Naive thymus-derived CD8-positive, alpha-beta T cell (primary cell): ENCODE measurements at regions not wholly inside any gene's neighbourhood (a gene's known extent, or its start where the extent isn't known, plus 50 kb on each side); places are given as distances from the start of the nearest gene placed in this dataset.
"Not testable (repeated sequence)": the region's sequence is repeated elsewhere in the genome, so short reads cannot be mapped to it uniquely, and the experiment has no call there.

Experiments used
- ATAC-seq, 2 donors: fragments of 150-1000 bp; cut with Tn5 transposase in 1 of 2; sonication (Bioruptor Pico), chemical (Tn5 transposase) in 1 of 2; 1 replicate in 1 of 2; 2 replicates in 1 of 2; pipeline ENCODE4 v1.10.0; 2021; ENCODE audit warnings: mild to moderate bottlenecking in 2 of 2, moderate library complexity in 2 of 2
- POLR2A ChIA-PET: fragments of 350-600 bp; sonication (Branson Sonifier 250); formaldehyde crosslinking; loops from one replicate; lab custom pipeline; 2021; ENCODE audit warnings: antibody characterized with exemption; lab: Charles Lee
- DNase-seq, 10 donors: peaks; one replicate each; pipeline versions ENCODE4 v3.0.0 to v3.0.0-alpha.2; 2020 to 2022
- H3K27ac Mint-ChIP-seq, 10 donors: one replicate each; pipeline ENCODE4 v1.8.0; 2020 to 2022; ENCODE audit warnings: mild to moderate bottlenecking in 10 of 10, mixed read lengths in 10 of 10, moderate library complexity in 4 of 10, inconsistent platforms in 1 of 10
- H3K27me3 Mint-ChIP-seq, 5 donors: one replicate each; pipeline ENCODE4 v1.8.0; 2021 to 2022; ENCODE audit warnings: mixed read lengths in 5 of 5
- H3K36me3 Mint-ChIP-seq, 3 donors: one replicate each; pipeline ENCODE4 v1.8.0; 2020 to 2022; ENCODE audit warnings: mixed read lengths in 3 of 3, mild to moderate bottlenecking in 2 of 3, inconsistent platforms in 1 of 3
- H3K4me1 Mint-ChIP-seq, 4 donors: one replicate each; pipeline ENCODE4 v1.8.0; 2021 to 2022; ENCODE audit warnings: mixed read lengths in 4 of 4
- H3K4me3 Mint-ChIP-seq, 10 donors: one replicate each; pipeline ENCODE4 v1.8.0; 2020 to 2022; ENCODE audit warnings: mild to moderate bottlenecking in 10 of 10, mixed read lengths in 10 of 10, moderate library complexity in 6 of 10, inconsistent platforms in 1 of 10
- H3K9me3 Mint-ChIP-seq, 9 donors: one replicate each; pipeline ENCODE4 v1.8.0; 2020 to 2022; ENCODE audit warnings: mixed read lengths in 9 of 9, mild to moderate bottlenecking in 3 of 9, inconsistent platforms in 1 of 9, moderate library complexity in 1 of 9

GRCh38 chr14:19204827-19205226, 229.3 kb downstream of the POTEG start:
- H3K4me3 Mint-ChIP-seq, H3K36me3 Mint-ChIP-seq, DNase-seq, ATAC-seq, POLR2A ChIA-PET, H3K27me3 Mint-ChIP-seq, H3K9me3 Mint-ChIP-seq, H3K4me1 Mint-ChIP-seq: not testable (repeated sequence)
- H3K27ac Mint-ChIP-seq: peak overlapping the region in 1 of 10 donors; percentile 26

DNA sequence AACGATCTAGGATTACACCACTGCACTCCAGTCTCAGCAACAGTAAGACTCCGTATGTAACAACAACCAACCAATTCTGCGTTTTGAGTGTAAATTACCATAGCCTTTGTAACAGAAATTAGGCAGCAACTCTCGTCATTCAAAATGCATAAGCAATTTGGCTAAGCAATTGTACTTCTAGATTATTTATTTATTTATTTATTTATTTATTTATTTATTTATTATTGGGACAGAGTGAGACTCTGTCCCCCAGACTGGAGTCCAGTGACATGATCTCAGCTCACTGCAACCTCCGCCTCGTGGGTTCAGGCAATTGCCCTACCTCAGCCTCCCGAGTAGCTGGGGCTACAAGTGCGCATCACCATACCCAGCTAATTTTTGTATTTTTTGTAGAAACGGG, 217.7 kb downstream of the POTEG start:
- H3K9me3 Mint-ChIP-seq, H3K4me3 Mint-ChIP-seq, H3K36me3 Mint-ChIP-seq, DNase-seq, POLR2A ChIA-PET, H3K4me1 Mint-ChIP-seq, ATAC-seq, H3K27me3 Mint-ChIP-seq, H3K27ac Mint-ChIP-seq: not testable (repeated sequence)

GRCh38 chr14:19219423-19219822, 214.7 kb downstream of the POTEG start:
- POLR2A ChIA-PET, H3K27ac Mint-ChIP-seq, H3K27me3 Mint-ChIP-seq, H3K9me3 Mint-ChIP-seq, H3K36me3 Mint-ChIP-seq, ATAC-seq, H3K4me3 Mint-ChIP-seq, H3K4me1 Mint-ChIP-seq: not testable (repeated sequence)
- peak in 1 of 10 donors; percentile 36 for DNase-seq

DNA sequence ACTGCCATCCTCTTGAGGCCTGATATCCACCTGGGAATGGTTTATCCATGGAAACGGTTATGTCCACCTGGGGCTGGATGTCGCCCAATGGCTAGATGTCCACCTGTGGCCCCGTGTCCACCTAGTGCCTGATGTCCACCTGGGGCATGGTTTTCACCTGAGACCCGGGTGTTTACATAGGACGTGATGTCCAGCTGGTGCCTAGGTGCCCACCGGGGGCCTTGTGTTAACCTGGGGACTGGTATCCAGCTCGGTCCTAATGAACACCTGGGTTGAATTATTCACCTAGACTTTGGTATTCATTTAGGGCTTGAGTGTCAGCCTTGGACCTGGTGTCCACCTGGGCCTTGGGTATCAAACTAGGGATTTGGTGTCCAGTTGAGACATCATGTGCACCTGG, 202.7 kb downstream of the POTEG start:
- POLR2A ChIA-PET, H3K36me3 Mint-ChIP-seq, ATAC-seq, H3K4me1 Mint-ChIP-seq, H3K4me3 Mint-ChIP-seq, H3K9me3 Mint-ChIP-seq, H3K27me3 Mint-ChIP-seq, H3K27ac Mint-ChIP-seq, DNase-seq: not testable (repeated sequence)

- H3K4me3 Mint-ChIP-seq, H3K36me3 Mint-ChIP-seq, H3K27me3 Mint-ChIP-seq, H3K27ac Mint-ChIP-seq, H3K4me1 Mint-ChIP-seq, ATAC-seq, H3K9me3 Mint-ChIP-seq, POLR2A ChIA-PET, DNase-seq: not testable (repeated sequence)
Observed at GRCh38 chr14:19234059-19234458, 200.1 kb downstream of the POTEG start.

- H3K9me3 Mint-ChIP-seq, DNase-seq, H3K27me3 Mint-ChIP-seq, H3K27ac Mint-ChIP-seq, H3K36me3 Mint-ChIP-seq, ATAC-seq, H3K4me1 Mint-ChIP-seq, H3K4me3 Mint-ChIP-seq, POLR2A ChIA-PET: not testable (repeated sequence)
Observed at GRCh38 chr14:19237656-19238055, 196.5 kb downstream of the POTEG start.

- POLR2A ChIA-PET, H3K36me3 Mint-ChIP-seq, H3K4me3 Mint-ChIP-seq, H3K27me3 Mint-ChIP-seq, ATAC-seq, H3K4me1 Mint-ChIP-seq, H3K9me3 Mint-ChIP-seq, DNase-seq, H3K27ac Mint-ChIP-seq: not testable (repeated sequence)
Observed at GRCh38 chr14:19238584-19238983, 195.6 kb downstream of the POTEG start.

DNA sequence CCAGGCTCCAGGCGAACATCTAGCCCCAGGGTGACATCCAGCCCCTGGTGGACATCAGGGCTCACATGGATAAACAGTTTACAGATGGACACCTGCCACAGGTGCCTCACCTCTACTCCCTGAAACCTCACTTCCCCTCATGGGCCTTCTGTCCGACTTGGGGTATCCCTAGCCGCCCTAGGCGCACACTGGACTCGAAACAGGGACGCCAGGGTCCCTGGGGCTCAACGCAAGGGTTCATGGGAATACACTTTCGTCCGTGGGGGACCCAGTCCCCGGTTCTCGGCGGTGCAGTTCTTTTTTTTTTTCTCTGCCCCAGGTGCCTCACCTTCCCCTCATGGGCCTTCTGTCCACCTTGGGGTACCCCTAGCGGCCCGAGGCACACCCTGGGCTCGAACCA, 194.2 kb downstream of the POTEG start:
- POLR2A ChIA-PET, H3K9me3 Mint-ChIP-seq: not testable (repeated sequence)

GRCh38 chr14:19240387-19240786, 193.8 kb downstream of the POTEG start:
- H3K9me3 Mint-ChIP-seq, DNase-seq, H3K36me3 Mint-ChIP-seq, ATAC-seq, H3K27ac Mint-ChIP-seq, H3K27me3 Mint-ChIP-seq, H3K4me1 Mint-ChIP-seq, POLR2A ChIA-PET, H3K4me3 Mint-ChIP-seq: not testable (repeated sequence)

More for the DNA sequence above, 194.2 kb downstream of the POTEG start:
- not testable (repeated sequence) for ATAC-seq, H3K4me3 Mint-ChIP-seq, DNase-seq, H3K36me3 Mint-ChIP-seq, H3K4me1 Mint-ChIP-seq, H3K27ac Mint-ChIP-seq, H3K27me3 Mint-ChIP-seq

DNA sequence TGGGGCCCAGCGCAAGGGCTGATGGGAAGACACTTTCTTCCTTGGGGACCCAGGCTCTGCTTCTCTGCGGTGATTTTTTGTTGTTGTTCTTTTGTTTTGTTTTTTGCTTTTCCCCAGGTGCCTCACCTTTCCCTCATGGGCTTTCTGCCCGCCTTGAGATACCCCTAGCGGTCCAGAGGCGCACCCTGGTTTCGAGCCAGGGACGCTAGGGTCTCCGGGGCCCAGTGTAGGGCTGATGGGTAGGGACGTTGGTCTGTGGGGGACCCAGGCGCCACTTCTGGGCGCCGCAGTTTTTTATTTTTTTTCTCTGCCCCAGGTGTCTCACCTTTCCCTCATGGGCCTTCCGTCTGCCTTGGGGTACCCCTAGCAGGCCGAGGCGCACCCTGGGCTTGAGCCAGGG, 192.7 kb downstream of the POTEG start:
- ATAC-seq, H3K36me3 Mint-ChIP-seq, POLR2A ChIA-PET, H3K4me3 Mint-ChIP-seq, H3K4me1 Mint-ChIP-seq, H3K9me3 Mint-ChIP-seq, DNase-seq, H3K27me3 Mint-ChIP-seq, H3K27ac Mint-ChIP-seq: not testable (repeated sequence)

GRCh38 chr14:19242529-19242928, 191.6 kb downstream of the POTEG start:
- H3K27ac Mint-ChIP-seq, POLR2A ChIA-PET, H3K4me3 Mint-ChIP-seq, ATAC-seq, H3K4me1 Mint-ChIP-seq, H3K36me3 Mint-ChIP-seq, H3K27me3 Mint-ChIP-seq, DNase-seq, H3K9me3 Mint-ChIP-seq: not testable (repeated sequence)

DNA sequence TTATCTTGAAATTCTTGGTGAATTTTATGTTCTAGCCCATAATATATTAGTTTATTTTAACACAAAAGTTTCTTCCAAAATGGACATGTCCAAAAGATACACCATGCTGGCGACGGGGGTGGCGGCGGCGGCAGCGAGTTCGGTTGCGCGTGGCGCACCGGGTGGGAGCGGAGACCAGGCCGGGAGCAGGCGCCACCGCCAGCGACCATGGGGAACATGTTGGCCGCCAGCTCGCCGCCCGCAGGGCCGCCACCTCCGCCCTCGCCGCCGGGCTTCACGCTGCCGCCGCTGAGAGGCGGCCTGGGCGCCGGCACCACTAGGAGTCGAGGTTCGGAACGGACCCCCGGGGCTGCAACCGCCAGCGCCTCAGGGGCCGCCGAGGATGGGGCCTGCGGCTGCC, 167.2 kb downstream of the POTEG start:
- H3K36me3 Mint-ChIP-seq, POLR2A ChIA-PET, H3K27ac Mint-ChIP-seq, DNase-seq, H3K9me3 Mint-ChIP-seq, H3K4me3 Mint-ChIP-seq, H3K27me3 Mint-ChIP-seq, ATAC-seq, H3K4me1 Mint-ChIP-seq: not testable (repeated sequence)

GRCh38 chr14:19267636-19268035, 166.5 kb downstream of the POTEG start:
- H3K9me3 Mint-ChIP-seq, H3K27ac Mint-ChIP-seq, H3K27me3 Mint-ChIP-seq, H3K4me3 Mint-ChIP-seq, H3K36me3 Mint-ChIP-seq, H3K4me1 Mint-ChIP-seq, ATAC-seq, POLR2A ChIA-PET: not testable (repeated sequence)
- peak in 3 of 10 donors; percentile 5 to 48 (median 18) for DNase-seq

DNA sequence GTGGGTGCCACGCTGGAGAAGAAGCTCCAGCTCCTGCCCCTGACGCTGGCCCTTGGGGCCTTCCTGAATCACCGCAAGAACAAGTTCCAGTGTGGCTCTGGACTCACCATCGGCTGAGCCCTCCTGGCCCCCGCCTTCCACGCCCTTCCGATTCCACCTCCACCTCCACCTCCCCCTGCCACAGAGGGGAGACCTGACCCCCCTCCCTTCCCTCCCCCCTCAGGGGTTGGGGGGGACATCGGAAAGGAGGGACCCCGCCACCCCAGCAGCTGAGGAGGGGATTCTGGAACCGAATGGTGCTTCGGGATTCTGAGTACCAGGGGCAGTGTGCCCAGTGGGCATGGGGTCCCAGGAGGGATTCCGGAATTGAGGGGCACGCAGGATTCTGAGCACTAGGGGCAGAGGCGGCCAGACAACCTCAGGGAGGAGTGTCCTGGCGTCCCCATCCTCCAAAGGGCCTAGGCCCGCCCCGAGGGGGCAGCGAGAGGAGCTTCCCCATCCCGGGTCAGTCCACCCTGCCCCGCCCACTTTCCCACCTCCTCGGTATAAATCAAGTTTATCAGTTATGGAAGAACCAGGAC, 166.0 kb downstream of the POTEG start:
- H3K4me1 Mint-ChIP-seq, H3K27ac Mint-ChIP-seq, H3K36me3 Mint-ChIP-seq, ATAC-seq, H3K4me3 Mint-ChIP-seq, H3K9me3 Mint-ChIP-seq, DNase-seq, POLR2A ChIA-PET, H3K27me3 Mint-ChIP-seq: not testable (repeated sequence)
